A673 (cell line): ENCODE measurements at regions not wholly inside any gene's neighbourhood (a gene's known extent, or its start where the extent isn't known, plus 50 kb on each side); places are given as distances from the start of the nearest gene placed in this dataset.

Experiments
- CTCF ChIP-seq: fragments of 300-800, 200-600 bp; sonication (generic); conservative IDR thresholded peaks from 2 replicates; pipeline ENCODE4 v1.5.1; 2017; ENCODE audit warnings: low read depth, mild to moderate bottlenecking, antibody characterized with exemption, low read length, moderate library complexity, mixed read lengths
- EZH2 ChIP-seq: fragments of 200-600 bp; sonication (generic); IDR thresholded peaks from 2 replicates; pipeline ENCODE4 v1.6.1; 2017; ENCODE audit warnings: borderline replicate concordance, low read depth, mild to moderate bottlenecking, mixed read lengths, antibody characterized with exemption, low read length; ENCODE audit not compliant: poor library complexity, severe bottlenecking

- TF ChIP-seq CTCF = peak; percentile 18; the same call in 1 of the 2 replicates
- no peak for TF ChIP-seq EZH2
Measured at GRCh38 chr20:6416371-6416770, 293.5 kb upstream of the FERMT1 start.
